Mucosa of descending colon (tissue), 3 donors: ENCODE measurements at regions not wholly inside any gene's neighbourhood (a gene's known extent, or its start where the extent isn't known, plus 50 kb on each side); places are given as distances from the start of the nearest gene placed in this dataset.

ENCODE experiments used
- ATAC-seq: fragments of 200-7000 bp; cut with Tn5 transposase; one replicate; pipeline ENCODE4 v1.9.1; 2020; ENCODE audit warnings: mild to moderate bottlenecking, moderate library complexity
- DNase-seq, 3 donors: peaks; one replicate each; pipeline ENCODE4 v3.0.0-alpha.2; 2020
- H3K36me3 ChIP-seq: fragments of 200-600 bp; one replicate; pipeline ENCODE4 v1.8.0; 2021; ENCODE audit warnings: low read depth, mild to moderate bottlenecking
- H3K4me1 ChIP-seq: fragments of 200-600 bp; one replicate; pipeline ENCODE4 v1.8.0; 2021; ENCODE audit warnings: low read depth, mild to moderate bottlenecking
- H3K4me3 ChIP-seq: fragments of 200-600 bp; one replicate; pipeline ENCODE4 v1.8.0; 2021; ENCODE audit warnings: mild to moderate bottlenecking
- H3K9me3 ChIP-seq: fragments of 200-600 bp; one replicate; pipeline ENCODE4 v1.8.0; 2021; ENCODE audit warnings: mild to moderate bottlenecking
- intact Hi-C, 2 donors: fragments of 100-400 bp; cut with DNase I in 1 of 2; cut with micrococcal nuclease in 1 of 2; formaldehyde crosslinking; loops; one replicate each; pipeline versions ENCODE4 v1.11.0 to v1.11.1; 2022; cut with DNase I, micrococcal nuclease
- TF ChIP-seq, protein P1 (sequence below): fragments of 200-600 bp; IDR thresholded peaks from one replicate; pipeline ENCODE4 v1.8.0; 2022; ENCODE audit warnings: antibody characterized with exemption, mild to moderate bottlenecking
- donor health status: DM: no; HTN: no; CAD: no; lungs with moderate emphysema.
- donor health status: DM: no; HTN: no; CAD: no.
- donor health status: DM: no; HTN: yes; CAD: no.

DNA sequence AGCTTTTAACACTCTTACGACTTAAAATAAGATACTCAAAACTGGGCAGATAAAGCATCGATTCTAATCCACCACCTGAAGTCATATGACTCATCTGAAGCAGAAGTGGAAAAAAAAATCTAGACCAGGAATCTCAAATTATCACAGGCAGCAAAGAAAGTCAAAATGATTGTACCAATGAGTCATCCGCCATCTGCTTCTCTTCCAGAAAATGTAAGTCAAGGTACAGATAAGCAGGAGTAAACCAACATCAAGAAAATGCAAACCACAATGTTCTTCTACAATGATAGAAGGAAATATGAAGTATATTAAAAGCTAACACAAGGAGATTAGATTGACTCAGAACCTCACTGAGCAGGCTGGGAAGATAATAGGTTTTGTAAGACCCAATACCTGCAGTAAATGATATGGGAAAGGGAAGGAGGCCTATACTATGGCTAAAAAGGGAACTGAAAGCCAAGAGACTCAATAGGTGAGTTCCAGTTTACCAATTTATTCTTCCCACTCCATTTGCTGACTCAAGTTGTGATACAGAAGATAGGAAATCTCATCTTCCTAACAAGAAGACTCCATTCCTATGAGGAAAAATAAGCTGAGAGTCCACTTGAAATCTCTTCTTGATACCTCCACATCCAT is 88.4 kb upstream of the TET2 start:
- no peak overlapping the region for H3K4me3 ChIP-seq
- intact Hi-C loops = no loop called here
- no peak for ATAC-seq

DNA sequence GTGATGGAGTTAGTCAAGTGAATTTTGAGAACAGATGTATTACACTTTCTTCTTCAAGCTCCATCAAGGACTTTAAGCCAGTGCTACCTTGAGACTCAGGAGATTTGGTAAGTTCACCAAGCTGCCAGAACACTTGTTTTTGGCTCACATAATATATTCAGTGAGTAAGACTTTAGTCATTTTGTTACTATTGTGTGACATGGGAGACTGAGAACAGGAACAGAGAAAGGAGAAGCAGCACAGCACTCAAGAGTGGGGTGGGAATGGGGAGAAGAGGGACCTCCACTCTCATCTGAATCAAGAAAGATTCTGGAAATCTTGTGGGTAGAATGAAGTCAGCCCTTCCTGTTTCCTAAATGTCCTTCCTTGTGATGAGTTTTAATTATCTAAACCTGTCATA is 87.3 kb upstream of the TET2 start:
- DNase-seq (no peak), ATAC-seq (peak; percentile 24)
- intact Hi-C loops = no loop called here
- Histone ChIP-seq H3K4me1 (no peaks in the 10 kb centered on the region), H3K9me3 (no peaks in the 10 kb centered on the region), H3K36me3 (no peaks in the 10 kb centered on the region), H3K4me3 (no peak overlapping the region)
- TF ChIP-seq, protein P1, sequence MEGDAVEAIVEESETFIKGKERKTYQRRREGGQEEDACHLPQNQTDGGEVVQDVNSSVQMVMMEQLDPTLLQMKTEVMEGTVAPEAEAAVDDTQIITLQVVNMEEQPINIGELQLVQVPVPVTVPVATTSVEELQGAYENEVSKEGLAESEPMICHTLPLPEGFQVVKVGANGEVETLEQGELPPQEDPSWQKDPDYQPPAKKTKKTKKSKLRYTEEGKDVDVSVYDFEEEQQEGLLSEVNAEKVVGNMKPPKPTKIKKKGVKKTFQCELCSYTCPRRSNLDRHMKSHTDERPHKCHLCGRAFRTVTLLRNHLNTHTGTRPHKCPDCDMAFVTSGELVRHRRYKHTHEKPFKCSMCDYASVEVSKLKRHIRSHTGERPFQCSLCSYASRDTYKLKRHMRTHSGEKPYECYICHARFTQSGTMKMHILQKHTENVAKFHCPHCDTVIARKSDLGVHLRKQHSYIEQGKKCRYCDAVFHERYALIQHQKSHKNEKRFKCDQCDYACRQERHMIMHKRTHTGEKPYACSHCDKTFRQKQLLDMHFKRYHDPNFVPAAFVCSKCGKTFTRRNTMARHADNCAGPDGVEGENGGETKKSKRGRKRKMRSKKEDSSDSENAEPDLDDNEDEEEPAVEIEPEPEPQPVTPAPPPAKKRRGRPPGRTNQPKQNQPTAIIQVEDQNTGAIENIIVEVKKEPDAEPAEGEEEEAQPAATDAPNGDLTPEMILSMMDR = no peak

More for the DNA sequence above, 88.4 kb upstream of the TET2 start:
- no peaks in the 10 kb centered on the region for H3K9me3 ChIP-seq
- TF ChIP-seq, protein P1 = no peak
- no peaks in the 10 kb centered on the region for H3K36me3 ChIP-seq
- DNase-seq = no peak
- no peaks in the 10 kb centered on the region for H3K4me1 ChIP-seq

DNA sequence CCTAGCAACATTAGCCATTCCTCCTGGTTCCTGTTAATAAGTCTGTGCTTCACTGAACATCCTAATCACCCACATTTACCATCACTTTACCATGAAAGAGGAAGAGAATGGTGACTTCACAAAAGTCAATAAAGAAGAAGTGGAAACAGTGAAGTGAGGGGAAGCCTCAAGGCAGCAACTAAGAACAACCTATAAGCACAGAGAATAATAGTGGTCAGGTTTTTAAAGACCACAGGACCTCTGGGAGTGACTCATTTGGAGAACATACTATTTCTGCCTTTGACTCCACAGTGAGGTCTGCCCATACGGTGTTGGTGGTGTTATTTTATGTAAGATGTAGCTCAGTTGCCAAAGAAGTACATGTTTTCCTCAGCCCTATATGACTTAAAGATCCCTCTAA is 86.0 kb upstream of the TET2 start:
- Histone ChIP-seq H3K4me3 (no peak overlapping the region), H3K9me3 (no peaks in the 10 kb centered on the region), H3K4me1 (no peaks in the 10 kb centered on the region), H3K36me3 (no peaks in the 10 kb centered on the region)
- intact Hi-C loops = no loop called here
- ATAC-seq (peak; percentile 61), DNase-seq (no peak)
- TF ChIP-seq, protein P1 = no peak

DNA sequence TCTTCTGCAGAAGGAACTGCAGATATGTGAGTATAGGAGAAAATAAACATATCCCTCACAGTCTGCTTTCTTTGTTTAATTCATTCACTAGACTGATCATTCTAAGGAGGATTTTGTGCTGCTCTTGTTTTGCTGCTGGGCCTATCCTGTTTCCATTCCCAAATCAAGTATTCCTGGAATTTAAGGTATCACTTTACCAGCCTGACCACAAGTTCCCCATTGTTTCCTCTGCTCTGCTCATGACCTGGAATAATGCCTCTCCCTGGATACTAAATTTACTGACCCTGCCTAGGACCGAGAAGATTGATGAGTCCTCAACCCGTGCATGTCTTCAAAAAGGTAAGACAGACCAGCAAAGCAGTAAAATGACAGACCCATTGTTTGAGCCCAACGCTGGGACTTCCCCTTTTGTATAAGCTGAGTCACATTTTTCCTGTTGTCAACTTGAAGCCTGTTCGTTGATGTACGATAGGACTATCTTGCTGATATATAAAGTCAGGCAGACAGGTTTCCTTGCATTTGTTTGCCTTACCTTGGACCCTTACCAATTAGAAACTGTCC is 85.5 kb upstream of the TET2 start:
- Histone ChIP-seq H3K4me1 (no peaks in the 10 kb centered on the region), H3K9me3 (no peaks in the 10 kb centered on the region), H3K4me3 (no peak overlapping the region), H3K36me3 (no peaks in the 10 kb centered on the region)
- DNase-seq (peak in 1 of 3 donors; percentile 21), ATAC-seq (peak; percentile 85)
- intact Hi-C loops = no loop called here
- TF ChIP-seq, protein P1 = no peak

DNA sequence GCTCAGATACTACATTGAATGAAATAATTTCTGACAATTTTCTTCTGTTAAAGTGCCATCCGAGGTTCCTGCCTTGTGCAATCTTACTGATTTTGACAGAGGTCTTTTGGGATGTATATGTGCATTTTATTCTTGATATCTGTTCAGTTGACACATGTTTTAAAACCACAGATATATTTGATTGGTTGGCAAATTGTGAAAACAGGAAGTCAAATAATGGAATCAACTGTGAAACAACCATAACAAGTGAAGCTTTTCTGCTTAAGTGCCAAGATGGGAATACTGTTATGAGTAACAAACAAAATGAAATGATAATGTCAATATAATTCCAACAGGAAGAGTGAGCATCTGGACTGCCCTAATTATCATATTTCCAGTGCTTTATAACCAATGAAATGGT is 84.9 kb upstream of the TET2 start:
- Histone ChIP-seq H3K4me3 (no peak overlapping the region), H3K9me3 (no peaks in the 10 kb centered on the region), H3K36me3 (no peaks in the 10 kb centered on the region), H3K4me1 (no peaks in the 10 kb centered on the region)
- intact Hi-C loops = no loop called here
- ATAC-seq (no peak), DNase-seq (no peak)
- TF ChIP-seq, protein P1 = no peak
